ENCODE measurements at regions not wholly inside any gene's neighbourhood (a gene's known extent, or its start where the extent isn't known, plus 50 kb on each side); places are given as distances from the start of the nearest gene placed in this dataset.
A peak's percentile ranks its signal among the peaks of the same experiment; 100 is the strongest.

DNA sequence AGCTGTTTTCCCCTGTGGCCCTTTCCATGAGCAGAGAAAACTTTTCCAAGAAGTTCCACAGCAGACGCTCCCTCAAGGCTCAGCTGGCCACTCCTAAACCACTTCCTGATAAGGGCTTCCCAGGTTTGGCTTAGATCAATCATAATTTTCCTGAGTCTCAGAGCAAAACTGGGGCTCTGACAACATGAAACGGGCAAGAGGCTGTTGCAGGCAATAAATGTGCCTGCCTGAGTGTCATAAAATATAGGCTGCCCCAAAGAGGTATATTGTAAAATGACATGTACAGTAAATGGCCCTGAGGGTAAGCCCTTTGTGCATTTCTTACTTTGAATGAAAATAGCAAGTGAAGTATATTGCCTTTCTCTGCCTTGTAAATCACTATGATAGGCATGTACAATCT is 105.6 kb upstream of the UXS1 start:
- Histone ChIP-seq H3K4me2 (ENCODE audit: low read length) (no peak overlapping the region), H3K4me3 (ENCODE audit: low read length) (no peak overlapping the region), H3K9me3 (ENCODE audit: low read length) (no peaks in the 10 kb centered on the region), H3K9ac (ENCODE audit: low read length) (no peak overlapping the region), H3K79me2 (replicated peaks; ENCODE audit: insufficient read depth, low read length) (no peaks in the 10 kb centered on the region), H2AFZ (ENCODE audit: low read depth, low read length) (no peak overlapping the region), H3F3A (ENCODE audit: insufficient read depth, low read length, poor library complexity, severe bottlenecking) (no peaks in the 10 kb centered on the region), H3K27me3 (ENCODE audit: insufficient read depth, low read depth, low read length) (no peaks in the 10 kb centered on the region), H3K27ac (ENCODE audit: low read length) (no peak overlapping the region), H3K9me2 (ENCODE audit: insufficient read depth, low read length) (no peaks in the 10 kb centered on the region), H3K36me3 (ENCODE audit: insufficient read depth, low read length) (no peaks in the 10 kb centered on the region), H4K20me1 (ENCODE audit: insufficient read depth) (no peaks in the 10 kb centered on the region)
- TF ChIP-seq POLR2AphosphoS5 (IDR thresholded peaks at IDR 0.05) = no peak
- TF ChIP-seq TAF1 (IDR thresholded peaks at IDR 0.05; ENCODE audit: low read depth) = no peak
- no peak for TF ChIP-seq SMC3 (conservative IDR thresholded peaks at IDR 0.05; ENCODE audit: poor library complexity)
- TF ChIP-seq REST (IDR thresholded peaks at IDR 0.05; ENCODE audit: borderline replicate concordance) = peak; percentile 41
- TF ChIP-seq CTCF (IDR thresholded peaks at IDR 0.05; ENCODE audit: poor library complexity, severe bottlenecking) = no peak
- TF ChIP-seq EZH2 (IDR thresholded peaks at IDR 0.05; ENCODE audit: borderline replicate concordance, insufficient read depth, low read length, poor library complexity, severe bottlenecking) = no peak
- no peak for TF ChIP-seq MXI1 (conservative IDR thresholded peaks at IDR 0.05; ENCODE audit: poor library complexity, severe bottlenecking)
- TF ChIP-seq EP300 (conservative IDR thresholded peaks at IDR 0.05; ENCODE audit: poor library complexity, severe bottlenecking) = peak; percentile 85
- no peak for TF ChIP-seq RAD21 (conservative IDR thresholded peaks at IDR 0.05)

- TF ChIP-seq EP300 (conservative IDR thresholded peaks at IDR 0.05; ENCODE audit: poor library complexity, severe bottlenecking) (no peak), TAF1 (IDR thresholded peaks at IDR 0.05; ENCODE audit: low read depth) (no peak), EZH2 (IDR thresholded peaks at IDR 0.05; ENCODE audit: borderline replicate concordance, insufficient read depth, low read length, poor library complexity, severe bottlenecking) (no peak), REST (IDR thresholded peaks at IDR 0.05; ENCODE audit: borderline replicate concordance) (no peak), MXI1 (conservative IDR thresholded peaks at IDR 0.05; ENCODE audit: poor library complexity, severe bottlenecking) (no peak), CTCF (IDR thresholded peaks at IDR 0.05; ENCODE audit: poor library complexity, severe bottlenecking) (no peak), SMC3 (conservative IDR thresholded peaks at IDR 0.05; ENCODE audit: poor library complexity) (no peak), POLR2AphosphoS5 (IDR thresholded peaks at IDR 0.05) (no peak), RAD21 (conservative IDR thresholded peaks at IDR 0.05) (no peak)
- Histone ChIP-seq H3K36me3 (ENCODE audit: insufficient read depth, low read length) (no peaks in the 10 kb centered on the region), H3K79me2 (replicated peaks; ENCODE audit: insufficient read depth, low read length) (no peaks in the 10 kb centered on the region), H3K4me3 (ENCODE audit: low read length) (no peak overlapping the region), H4K20me1 (ENCODE audit: insufficient read depth) (no peaks in the 10 kb centered on the region), H3K9me3 (ENCODE audit: low read length) (no peaks in the 10 kb centered on the region), H3K27me3 (ENCODE audit: insufficient read depth, low read depth, low read length) (no peaks in the 10 kb centered on the region), H2AFZ (ENCODE audit: low read depth, low read length) (no peak overlapping the region), H3K4me2 (ENCODE audit: low read length) (no peak overlapping the region), H3K9me2 (ENCODE audit: insufficient read depth, low read length) (no peaks in the 10 kb centered on the region), H3K27ac (ENCODE audit: low read length) (no peak overlapping the region), H3K9ac (ENCODE audit: low read length) (no peak overlapping the region), H3F3A (ENCODE audit: insufficient read depth, low read length, poor library complexity, severe bottlenecking) (no peaks in the 10 kb centered on the region)
Observed at GRCh38 chr2:106296182-106296815, 102.2 kb upstream of the UXS1 start.

All from neural cell (in vitro differentiated cells).